Activated CD8-positive, alpha-beta memory T cell treated with anti-CD3 and anti-CD28 coated beads, Interleukin-2, amount 50 U/mL, for 1 hour (primary cell): ENCODE measurements at regions not wholly inside any gene's neighbourhood (a gene's known extent, or its start where the extent isn't known, plus 50 kb on each side); places are given as distances from the start of the nearest gene placed in this dataset.

ENCODE experiments used
- DNase-seq: peaks from one replicate; pipeline ENCODE4 v3.0.0-alpha.2; 2020; ENCODE audit errors: extremely low read depth

GRCh38 chr17:36816214-36816906 is 120.9 kb upstream of the LHX1 start:
- no peak for DNase-seq

- DNase-seq, result no peak
Measured at GRCh38 chr17:36816907-36817288, 120.4 kb upstream of the LHX1 start.

GRCh38 chr17:36817483-36818048 is 119.7 kb upstream of the LHX1 start:
- no peak for DNase-seq

GRCh38 chr17:36818134-36818825 is 119.0 kb upstream of the LHX1 start:
- DNase-seq, result no peak

- DNase-seq, result no peak
Measured at GRCh38 chr17:36823850-36824677, 113.2 kb upstream of the LHX1 start.

- DNase-seq, result no peak
Measured at GRCh38 chr17:36824678-36825101, 112.6 kb upstream of the LHX1 start.

GRCh38 chr17:36825113-36825512 is 112.2 kb upstream of the LHX1 start:
- no peak for DNase-seq

GRCh38 chr17:36825521-36825920 is 111.8 kb upstream of the LHX1 start:
- DNase-seq, result no peak

GRCh38 chr17:36825951-36826350 is 111.3 kb upstream of the LHX1 start:
- DNase-seq, result no peak

GRCh38 chr17:36827081-36827480 is 110.2 kb upstream of the LHX1 start:
- DNase-seq, result no peak

- no peak for DNase-seq
Measured at GRCh38 chr17:36829676-36830075, 107.6 kb upstream of the LHX1 start.

GRCh38 chr17:36833279-36833678 is 104.0 kb upstream of the LHX1 start:
- no peak for DNase-seq

- DNase-seq, result no peak
Measured at GRCh38 chr17:36835036-36835435, 102.2 kb upstream of the LHX1 start.

GRCh38 chr17:36837195-36837938 is 99.9 kb upstream of the LHX1 start:
- no peak for DNase-seq

- no peak for DNase-seq
Measured at GRCh38 chr17:36837939-36838272, 99.4 kb upstream of the LHX1 start.

GRCh38 chr17:36839256-36839655 is 98.0 kb upstream of the LHX1 start:
- DNase-seq, result no peak

GRCh38 chr17:36840796-36841195 is 96.5 kb upstream of the LHX1 start:
- no peak for DNase-seq

GRCh38 chr17:36842231-36842819 is 95.0 kb upstream of the LHX1 start:
- DNase-seq, result no peak

GRCh38 chr17:36842963-36843558 is 94.2 kb upstream of the LHX1 start:
- DNase-seq, result no peak

- DNase-seq, result no peak
Measured at GRCh38 chr17:36844013-36844412, 93.3 kb upstream of the LHX1 start.

- no peak for DNase-seq
Measured at GRCh38 chr17:36844601-36845000, 92.7 kb upstream of the LHX1 start.
